IMR-90 (cell line): ENCODE measurements at regions not wholly inside any gene's neighbourhood (a gene's known extent, or its start where the extent isn't known, plus 50 kb on each side); places are given as distances from the start of the nearest gene placed in this dataset.

ENCODE experiments used
- ATAC-seq: fragments of 200-7000 bp; cut with Tn5 transposase; 2 replicates; pipeline ENCODE4 v1.9.1; 2020; ENCODE audit warnings: low read depth, mild to moderate bottlenecking, moderate library complexity
- BruUV-seq: library from RNA; stranded (reverse); fragments of 400-500 nt; replicated peaks from 2 replicates; lab custom pipeline; 2021; lab: Mats Ljungman, UMichigan
- CTCF ChIA-PET: fragments of 300-600 bp; formaldehyde crosslinking; extraction: SDS; loops from one replicate; lab custom pipeline; 2021; ENCODE audit warnings: antibody characterized with exemption; lab: Yijun Ruan, JAX
- POLR2A ChIA-PET: fragments of 300-600 bp; sonication (Branson Sonifier 250); formaldehyde crosslinking; loops from one replicate; lab custom pipeline; 2022; ENCODE audit warnings: antibody characterized with exemption; ENCODE audit not compliant: unreplicated experiment; lab: Charles Lee
- DNase-seq: peaks from one replicate; pipeline ENCODE4 v3.0.0; 2013
- H2AFZ ChIP-seq: replicated peaks from 2 replicates; pipeline ENCODE3; 2013; ENCODE audit warnings: low read length, mild to moderate bottlenecking; ENCODE audit not compliant: poor library complexity
- H2AK5ac ChIP-seq: 2 replicates; pipeline ENCODE4 v1.6.1; 2013; ENCODE audit warnings: low read depth, low read length, inconsistent platforms
- H2AK9ac ChIP-seq: replicated peaks from 2 replicates; pipeline ENCODE3; 2013; ENCODE audit warnings: mild to moderate bottlenecking, low read depth, low read length, moderate library complexity; ENCODE audit not compliant: poor library complexity
- H2BK120ac ChIP-seq: 2 replicates; pipeline ENCODE4 v1.6.1; 2013; ENCODE audit warnings: low read depth, low read length, inconsistent platforms
- H2BK15ac ChIP-seq: 3 replicates; pipeline ENCODE4 v1.6.1; 2013; ENCODE audit warnings: low read depth, low read length, inconsistent platforms
- H2BK20ac ChIP-seq: 2 replicates; pipeline ENCODE4 v1.6.1; 2013; ENCODE audit warnings: low read depth, mild to moderate bottlenecking, inconsistent platforms, low read length, moderate library complexity
- H2BK5ac ChIP-seq: 2 replicates; pipeline ENCODE4 v1.6.1; 2013; ENCODE audit warnings: mild to moderate bottlenecking, low read depth, low read length, inconsistent platforms; ENCODE audit not compliant: poor library complexity, severe bottlenecking
- H3K14ac ChIP-seq: replicated peaks from 2 replicates; pipeline ENCODE4 v1.6.1; 2013; ENCODE audit warnings: low read depth, low read length, inconsistent platforms
- H3K18ac ChIP-seq: 2 replicates; pipeline ENCODE4 v1.6.1; 2013; ENCODE audit warnings: low read depth, low read length, control low read depth
- H3K23ac ChIP-seq: 2 replicates; pipeline ENCODE4 v1.6.1; 2013; ENCODE audit warnings: low read depth, low read length, inconsistent platforms
- H3K27ac ChIP-seq: 2 replicates; pipeline ENCODE4 v1.5.1; 2013; ENCODE audit warnings: mild to moderate bottlenecking, control low read depth, low read length; ENCODE audit not compliant: insufficient read depth
- H3K27me3 ChIP-seq: 2 replicates; pipeline ENCODE4 v1.6.1; 2013; ENCODE audit warnings: low read length; ENCODE audit not compliant: control insufficient read depth, insufficient read depth
- H3K36me3 ChIP-seq: 2 replicates; pipeline ENCODE4 v1.6.1; 2013; ENCODE audit warnings: low read length, mixed read lengths; ENCODE audit not compliant: control insufficient read depth, insufficient read depth
- H3K4ac ChIP-seq: 2 replicates; pipeline ENCODE4 v1.6.1; 2013; ENCODE audit warnings: low read depth, low read length, inconsistent platforms
- H3K4me1 ChIP-seq: 2 replicates; pipeline ENCODE4 v1.6.1; 2013; ENCODE audit warnings: low read length, mixed read lengths; ENCODE audit not compliant: control insufficient read depth, insufficient read depth
- H3K4me2 ChIP-seq: 2 replicates; pipeline ENCODE4 v1.6.1; 2013; ENCODE audit warnings: low read depth, mild to moderate bottlenecking, control low read depth, low read length, moderate library complexity
- H3K4me3 ChIP-seq: 2 replicates; pipeline ENCODE4 v1.5.1; 2013; ENCODE audit warnings: low read depth, mild to moderate bottlenecking, control low read depth, low read length, moderate library complexity; ENCODE audit not compliant: insufficient read depth
- H3K56ac ChIP-seq: 2 replicates; pipeline ENCODE4 v1.6.1; 2013; ENCODE audit warnings: low read length, inconsistent platforms; ENCODE audit not compliant: insufficient read depth; ENCODE audit errors: extremely low read depth
- H3K79me1 ChIP-seq, 2 experiments: 2 replicates each; pipeline ENCODE4 v1.6.1; 2013; ENCODE audit warnings: low read length in 2 of 2, inconsistent platforms in 1 of 2, low read depth in 1 of 2
- H3K9ac ChIP-seq: 2 replicates; pipeline ENCODE4 v1.6.1; 2013; ENCODE audit warnings: low read depth, low read length, control low read depth
- H3K9me1 ChIP-seq: 2 replicates; pipeline ENCODE4 v1.6.1; 2013; ENCODE audit warnings: low read length, inconsistent platforms; ENCODE audit not compliant: insufficient read depth
- H3K9me3 ChIP-seq: 2 replicates; pipeline ENCODE4 v1.6.1; 2013; ENCODE audit warnings: low read length; ENCODE audit not compliant: control insufficient read depth, insufficient read depth
- H4K20me1 ChIP-seq: 2 replicates; pipeline ENCODE4 v1.6.1; 2013; ENCODE audit warnings: low read length, inconsistent platforms; ENCODE audit not compliant: insufficient read depth
- H4K5ac ChIP-seq: 2 replicates; pipeline ENCODE4 v1.6.1; 2013; ENCODE audit warnings: mild to moderate bottlenecking, low read depth, low read length, control low read depth
- H4K8ac ChIP-seq, 2 experiments: 2 replicates each; pipeline ENCODE4 v1.6.1; 2013; ENCODE audit warnings: low read depth in 2 of 2, low read length in 2 of 2, control low read depth in 1 of 2, inconsistent platforms in 1 of 2
- H4K91ac ChIP-seq: 2 replicates; pipeline ENCODE4 v1.6.1; 2013; ENCODE audit warnings: low read depth, low read length, inconsistent platforms; ENCODE audit not compliant: insufficient read depth
- CEBPB ChIP-seq: IDR thresholded peaks from 2 replicates; pipeline ENCODE4 v1.6.1; 2012; ENCODE audit warnings: low read depth, low read length, improper control_type of control experiment
- CTCF ChIP-seq: conservative IDR thresholded peaks from 2 replicates; pipeline ENCODE4 v1.5.1; 2012; ENCODE audit warnings: mild to moderate bottlenecking, low read depth, low read length, improper control_type of control experiment
- SMC3 ChIP-seq: fragments of 150-350 bp; IDR thresholded peaks from 2 replicates; pipeline ENCODE4 v1.6.1; 2016; ENCODE audit warnings: low read depth, mild to moderate bottlenecking, antibody characterized with exemption, low read length, moderate library complexity
- USF2 ChIP-seq: fragments of 150-350 bp; IDR thresholded peaks from 2 replicates; pipeline ENCODE4 v1.6.1; 2017; ENCODE audit warnings: mild to moderate bottlenecking, antibody characterized with exemption, low read length, low read depth
- WGBS, 2 experiments: methylation state at CpG; one replicate each; pipeline versions ENCODE4 v1.1.5 to v1.1.7; 2013; ENCODE audit warnings: missing lambda C conversion rate in 2 of 2; ENCODE audit not compliant: insufficient read length in 1 of 2; ENCODE audit errors: extremely low coverage in 2 of 2; 5-methylcytosine and 5-hydroxymethylcytosine counted together
- dilution Hi-C: fragments of 300-500 bp; cut with HindIII; formaldehyde crosslinking; loops from one replicate; pipeline ENCODE4 v1.14.3; 2018; ENCODE audit warnings: low sequenced_read_pairs; ENCODE audit not compliant: unreplicated experiment
- in situ Hi-C: fragments of 300-500 bp; cut with MboI; formaldehyde crosslinking; loops from 3 replicates; pipeline ENCODE4 v1.14.3; 2019; ENCODE audit warnings: low sequenced_read_pairs, inconsistent platforms, mixed read lengths
- intact Hi-C: fragments of 100-400 bp; cut with micrococcal nuclease; formaldehyde crosslinking; loops from 2 replicates; pipeline ENCODE4 v1.10.0; 2022

GRCh38 chr3:159418571-159419526 is 569.8 kb upstream of the IL12A start:
- dilution Hi-C loops (no loop called here), in situ Hi-C loops (no loop called here), intact Hi-C loops (no loop called here)
- ATAC-seq (peak; percentile 54; the same call in 1 of the 2 replicates), DNase-seq (peak; percentile 34)
- no peak overlapping the region for H3K9ac ChIP-seq
- H3K4me1 ChIP-seq, result no peaks in the 10 kb centered on the region
- H3K56ac ChIP-seq, result no peak overlapping the region
- no CpG with 5 or more reads among the region's 4 CpGs for WGBS, 2 experiments
- H3K9me1 ChIP-seq, result no peaks in the 10 kb centered on the region
- H2BK5ac ChIP-seq, result no peak overlapping the region
- TF ChIP-seq CTCF (no peak), CEBPB (no peak), SMC3 (no peak), USF2 (no peak)
- H2BK20ac ChIP-seq, result no peak overlapping the region
- 0 out of 2 replicates have a peak overlapping the region, but pooled peaks have one; percentile 5 for H3K4me2 ChIP-seq
- H3K14ac ChIP-seq, result no peak overlapping the region
- no peak overlapping the region for H4K8ac ChIP-seq
- no peak overlapping the region for H2BK120ac ChIP-seq
- H3K23ac ChIP-seq, result no peak overlapping the region
- H4K91ac ChIP-seq, result no peak overlapping the region
- CTCF ChIA-PET, result no interaction called here
- no peak overlapping the region for H4K5ac ChIP-seq
- H3K9me3 ChIP-seq, result no peaks in the 10 kb centered on the region
- H2AFZ ChIP-seq, result no peak overlapping the region
- H3K79me1 ChIP-seq, result no peaks in the 10 kb centered on the region
- no peaks in the 10 kb centered on the region for H3K36me3 ChIP-seq
- no peaks in the 10 kb centered on the region; the same call in 1 of the 2 replicates for H3K27me3 ChIP-seq
- POLR2A ChIA-PET, result no interaction called here
- no peak overlapping the region for H3K4ac ChIP-seq
- no peak overlapping the region for H2AK5ac ChIP-seq
- H3K4me3 ChIP-seq, result no peak overlapping the region
- no peak overlapping the region for H2AK9ac ChIP-seq
- BruUV-seq, result no TSS peak
- H3K27ac ChIP-seq, result no peak overlapping the region
- H4K20me1 ChIP-seq, result no peaks in the 10 kb centered on the region
- no peak overlapping the region for H3K18ac ChIP-seq
- H2BK15ac ChIP-seq, result no peak overlapping the region
